ENCODE measurements at regions not wholly inside any gene's neighbourhood (a gene's known extent, or its start where the extent isn't known, plus 50 kb on each side); places are given as distances from the start of the nearest gene placed in this dataset.

DNA sequence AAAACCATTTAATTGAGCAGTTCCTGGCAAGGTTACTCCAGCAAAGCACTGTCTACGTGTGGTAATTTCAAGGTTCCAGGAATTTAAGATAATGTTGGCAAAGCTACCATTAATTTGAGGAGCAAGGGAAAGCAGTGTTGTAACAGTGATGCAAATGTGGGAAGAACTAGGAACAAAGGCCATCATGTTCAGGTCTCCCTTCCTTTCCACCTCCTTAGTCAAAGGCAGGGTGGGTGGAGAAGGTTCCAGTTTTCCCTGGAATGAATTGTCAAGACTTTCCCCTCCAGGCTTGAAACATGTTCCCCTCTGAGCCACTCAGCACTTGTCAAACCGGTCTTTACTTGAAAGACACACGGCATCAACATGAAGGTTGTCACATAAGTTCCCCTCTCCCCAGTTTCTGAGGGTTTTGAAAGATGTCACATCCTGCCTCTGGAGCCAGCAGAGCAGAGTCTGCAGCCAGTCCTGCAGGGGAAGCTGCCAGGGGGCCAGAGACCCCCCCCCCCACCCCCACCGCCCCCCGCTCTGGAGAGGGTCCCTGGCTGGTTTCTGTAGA lies 226.0 kb downstream of the GAS1 start:
- peak overlapping the region; percentile 75 for H3K27ac Mint-ChIP-seq (ENCODE audit: unreplicated experiment)
- Histone ChIP-seq H3K4me3 (ENCODE audit: insufficient read depth, low read depth, low read length) (peak overlapping the region; percentile 1), H3K4me1 (ENCODE audit: insufficient read depth, low read length) (peaks cover 27% of the 10 kb centered on the region), H2AFZ (ENCODE audit: low read depth, low read length) (peak overlapping the region; percentile 49), H3K27me3 (ENCODE audit: insufficient read depth, low read length) (no peaks in the 10 kb centered on the region), H3K9me3 (ENCODE audit: insufficient read depth, low read depth, low read length) (no peaks in the 10 kb centered on the region), H3K27ac (ENCODE audit: low read depth, low read length) (peak overlapping the region; percentile 29), H3K36me3 (ENCODE audit: insufficient read depth, low read length) (no peaks in the 10 kb centered on the region), H3K9ac (ENCODE audit: low read length) (peak overlapping the region; percentile 12), H4K20me1 (ENCODE audit: insufficient read depth, low read length) (no peaks in the 10 kb centered on the region), H3K4me2 (ENCODE audit: low read length) (peak overlapping the region; percentile 73), H3K79me2 (ENCODE audit: insufficient read depth, low read length) (no peaks in the 10 kb centered on the region)
- FAIRE-seq (no peak), DNase-seq (ENCODE audit: low read depth) (peak; percentile 66)
- no peaks in the 10 kb centered on the region for H3K27me3 Mint-ChIP-seq (ENCODE audit: low read depth, unreplicated experiment)
- peaks cover 30% of the 10 kb centered on the region for H3K4me1 Mint-ChIP-seq (ENCODE audit: low read depth, unreplicated experiment)
- TF ChIP-seq EZH2 (IDR thresholded peaks at IDR 0.05; ENCODE audit: insufficient read depth, low read length), result no peak
- no peak for TF ChIP-seq CTCF (IDR thresholded peaks at IDR 0.05; ENCODE audit: insufficient read depth, low read depth, low read length)
- no peaks in the 10 kb centered on the region for H3K36me3 Mint-ChIP-seq (ENCODE audit: low read depth, unreplicated experiment)
- no peak overlapping the region for H3K4me3 Mint-ChIP-seq (ENCODE audit: unreplicated experiment)
- no peaks in the 10 kb centered on the region for H3K9me3 Mint-ChIP-seq (ENCODE audit: unreplicated experiment)

DNA sequence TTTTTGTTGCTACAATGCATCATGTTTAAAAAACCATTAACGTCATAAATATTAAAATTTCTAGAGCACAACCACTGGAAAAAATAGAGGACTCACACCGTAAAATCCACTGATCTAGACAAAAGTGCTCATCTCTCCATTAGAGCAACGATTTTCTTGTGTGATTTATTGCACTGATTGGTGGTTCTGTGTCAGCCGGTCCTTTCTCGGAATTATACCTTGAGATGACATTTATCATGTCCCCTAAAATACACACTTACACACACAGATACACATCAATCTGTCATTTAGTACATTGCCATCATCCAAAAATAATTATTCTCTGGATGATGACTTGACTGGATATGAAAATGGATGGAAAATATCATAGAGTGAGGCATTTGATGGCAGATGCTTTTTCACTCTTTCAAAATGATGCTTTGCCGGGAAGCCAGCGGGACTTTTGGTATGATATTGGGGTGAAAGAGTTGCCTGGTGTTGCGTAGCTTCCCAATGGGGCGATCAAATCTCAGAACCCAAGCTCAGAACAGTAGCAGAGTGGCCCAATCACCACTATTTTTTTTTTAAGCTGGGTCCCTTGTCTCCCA lies 226.6 kb downstream of the GAS1 start:
- Histone ChIP-seq H3K4me2 (ENCODE audit: low read length) (peak overlapping the region; percentile 73), H3K4me3 (ENCODE audit: insufficient read depth, low read depth, low read length) (no peak overlapping the region), H3K4me1 (ENCODE audit: insufficient read depth, low read length) (peaks cover 27% of the 10 kb centered on the region), H3K36me3 (ENCODE audit: insufficient read depth, low read length) (no peaks in the 10 kb centered on the region), H3K9ac (ENCODE audit: low read length) (no peak overlapping the region), H3K79me2 (ENCODE audit: insufficient read depth, low read length) (no peaks in the 10 kb centered on the region), H3K27ac (ENCODE audit: low read depth, low read length) (peak overlapping the region; percentile 29), H3K9me3 (ENCODE audit: insufficient read depth, low read depth, low read length) (no peaks in the 10 kb centered on the region), H2AFZ (ENCODE audit: low read depth, low read length) (no peak overlapping the region), H4K20me1 (ENCODE audit: insufficient read depth, low read length) (no peaks in the 10 kb centered on the region), H3K27me3 (ENCODE audit: insufficient read depth, low read length) (no peaks in the 10 kb centered on the region)
- no peak overlapping the region for H3K4me3 Mint-ChIP-seq (ENCODE audit: unreplicated experiment)
- FAIRE-seq (no peak), DNase-seq (ENCODE audit: low read depth) (no peak)
- H3K9me3 Mint-ChIP-seq (ENCODE audit: unreplicated experiment), result no peaks in the 10 kb centered on the region
- no peak for TF ChIP-seq CTCF (IDR thresholded peaks at IDR 0.05; ENCODE audit: insufficient read depth, low read depth, low read length)
- TF ChIP-seq EZH2 (IDR thresholded peaks at IDR 0.05; ENCODE audit: insufficient read depth, low read length), result no peak
- H3K27ac Mint-ChIP-seq (ENCODE audit: unreplicated experiment), result peak overlapping the region; percentile 75
- H3K4me1 Mint-ChIP-seq (ENCODE audit: low read depth, unreplicated experiment), result peaks cover 31% of the 10 kb centered on the region
- H3K36me3 Mint-ChIP-seq (ENCODE audit: low read depth, unreplicated experiment), result no peaks in the 10 kb centered on the region
- H3K27me3 Mint-ChIP-seq (ENCODE audit: low read depth, unreplicated experiment), result no peaks in the 10 kb centered on the region

GRCh38 chr9:86718388-86719049 lies 228.8 kb downstream of the GAS1 start:
- Mint-ChIP-seq H3K36me3 (ENCODE audit: low read depth, unreplicated experiment) (no peaks in the 10 kb centered on the region), H3K4me3 (ENCODE audit: unreplicated experiment) (no peak overlapping the region), H3K9me3 (ENCODE audit: unreplicated experiment) (no peaks in the 10 kb centered on the region), H3K27me3 (ENCODE audit: low read depth, unreplicated experiment) (no peaks in the 10 kb centered on the region), H3K4me1 (ENCODE audit: low read depth, unreplicated experiment) (peaks cover 35% of the 10 kb centered on the region), H3K27ac (ENCODE audit: unreplicated experiment) (no peak overlapping the region)
- TF ChIP-seq EZH2 (IDR thresholded peaks at IDR 0.05; ENCODE audit: insufficient read depth, low read length), result no peak
- no peak for TF ChIP-seq CTCF (IDR thresholded peaks at IDR 0.05; ENCODE audit: insufficient read depth, low read depth, low read length)
- Histone ChIP-seq H3K9me3 (ENCODE audit: insufficient read depth, low read depth, low read length) (no peaks in the 10 kb centered on the region), H3K27ac (ENCODE audit: low read depth, low read length) (no peak overlapping the region), H2AFZ (ENCODE audit: low read depth, low read length) (no peak overlapping the region), H3K4me3 (ENCODE audit: insufficient read depth, low read depth, low read length) (no peak overlapping the region), H3K9ac (ENCODE audit: low read length) (no peak overlapping the region), H3K4me1 (ENCODE audit: insufficient read depth, low read length) (peaks cover 31% of the 10 kb centered on the region), H4K20me1 (ENCODE audit: insufficient read depth, low read length) (no peaks in the 10 kb centered on the region), H3K79me2 (ENCODE audit: insufficient read depth, low read length) (no peaks in the 10 kb centered on the region), H3K4me2 (ENCODE audit: low read length) (no peak overlapping the region), H3K27me3 (ENCODE audit: insufficient read depth, low read length) (no peaks in the 10 kb centered on the region), H3K36me3 (ENCODE audit: insufficient read depth, low read length) (no peaks in the 10 kb centered on the region)
- DNase-seq (ENCODE audit: low read depth) (no peak), FAIRE-seq (no peak)

Data from astrocyte (in vitro differentiated cells and primary cell).